ENCODE measurements at regions not wholly inside any gene's neighbourhood (a gene's known extent, or its start where the extent isn't known, plus 50 kb on each side); places are given as distances from the start of the nearest gene placed in this dataset.

GRCh38 chr2:2709431-2709770 lies 378.3 kb upstream of the MYT1L start:
- TF ChIP-seq EZH2 (optimal IDR thresholded peaks at IDR 0.05; ENCODE audit: low read depth, low read length): no peak
- no peak for TF ChIP-seq CTCF (IDR thresholded peaks at IDR 0.05; ENCODE audit: low read length)

Measured in MM.1S (cell line).